ENCODE measurements at regions not wholly inside any gene's neighbourhood (a gene's known extent, or its start where the extent isn't known, plus 50 kb on each side); places are given as distances from the start of the nearest gene placed in this dataset.

DNA sequence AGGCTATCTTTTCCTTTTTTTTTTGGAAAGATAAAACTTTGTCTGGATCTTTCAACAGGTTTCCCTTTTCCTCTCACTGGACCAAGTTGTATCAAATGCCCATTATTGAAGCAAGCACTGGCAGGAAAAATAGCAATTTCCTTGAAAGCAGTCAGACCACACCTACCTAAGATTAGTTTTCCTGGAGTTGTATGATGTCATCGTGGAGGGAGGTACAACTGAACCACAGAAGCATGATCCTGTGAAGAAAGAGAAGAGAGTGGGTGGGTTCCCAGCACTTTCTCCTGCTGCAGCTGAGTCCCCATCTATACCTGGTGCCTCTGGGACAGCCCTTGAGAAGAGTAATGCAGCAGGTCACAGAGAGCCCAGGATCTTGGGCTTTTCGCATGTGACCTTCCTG, 63.6 kb upstream of the ERCC4 start:
- WGBS, 2 donors, result 55 to 77% methylated on average over 2 of the region's 2 CpGs
- Histone ChIP-seq H3K4me3 (no peak overlapping the region), H3K27ac (no peak overlapping the region), H3K4me1 (no peaks in the 10 kb centered on the region), H3K9me3 (no peaks in the 10 kb centered on the region), H3K36me3 (no peaks in the 10 kb centered on the region), H3K27me3 (peaks cover 0 to 20% (median 0%) of the 10 kb centered on the region in 7 donors)
- intact Hi-C loops (cut with DNase I), result no loop called here
- ATAC-seq (no peak), DNase-seq (no peak)
- TF ChIP-seq, protein P1, sequence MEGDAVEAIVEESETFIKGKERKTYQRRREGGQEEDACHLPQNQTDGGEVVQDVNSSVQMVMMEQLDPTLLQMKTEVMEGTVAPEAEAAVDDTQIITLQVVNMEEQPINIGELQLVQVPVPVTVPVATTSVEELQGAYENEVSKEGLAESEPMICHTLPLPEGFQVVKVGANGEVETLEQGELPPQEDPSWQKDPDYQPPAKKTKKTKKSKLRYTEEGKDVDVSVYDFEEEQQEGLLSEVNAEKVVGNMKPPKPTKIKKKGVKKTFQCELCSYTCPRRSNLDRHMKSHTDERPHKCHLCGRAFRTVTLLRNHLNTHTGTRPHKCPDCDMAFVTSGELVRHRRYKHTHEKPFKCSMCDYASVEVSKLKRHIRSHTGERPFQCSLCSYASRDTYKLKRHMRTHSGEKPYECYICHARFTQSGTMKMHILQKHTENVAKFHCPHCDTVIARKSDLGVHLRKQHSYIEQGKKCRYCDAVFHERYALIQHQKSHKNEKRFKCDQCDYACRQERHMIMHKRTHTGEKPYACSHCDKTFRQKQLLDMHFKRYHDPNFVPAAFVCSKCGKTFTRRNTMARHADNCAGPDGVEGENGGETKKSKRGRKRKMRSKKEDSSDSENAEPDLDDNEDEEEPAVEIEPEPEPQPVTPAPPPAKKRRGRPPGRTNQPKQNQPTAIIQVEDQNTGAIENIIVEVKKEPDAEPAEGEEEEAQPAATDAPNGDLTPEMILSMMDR (IDR thresholded peaks at IDR 0.05), result no peak

DNA sequence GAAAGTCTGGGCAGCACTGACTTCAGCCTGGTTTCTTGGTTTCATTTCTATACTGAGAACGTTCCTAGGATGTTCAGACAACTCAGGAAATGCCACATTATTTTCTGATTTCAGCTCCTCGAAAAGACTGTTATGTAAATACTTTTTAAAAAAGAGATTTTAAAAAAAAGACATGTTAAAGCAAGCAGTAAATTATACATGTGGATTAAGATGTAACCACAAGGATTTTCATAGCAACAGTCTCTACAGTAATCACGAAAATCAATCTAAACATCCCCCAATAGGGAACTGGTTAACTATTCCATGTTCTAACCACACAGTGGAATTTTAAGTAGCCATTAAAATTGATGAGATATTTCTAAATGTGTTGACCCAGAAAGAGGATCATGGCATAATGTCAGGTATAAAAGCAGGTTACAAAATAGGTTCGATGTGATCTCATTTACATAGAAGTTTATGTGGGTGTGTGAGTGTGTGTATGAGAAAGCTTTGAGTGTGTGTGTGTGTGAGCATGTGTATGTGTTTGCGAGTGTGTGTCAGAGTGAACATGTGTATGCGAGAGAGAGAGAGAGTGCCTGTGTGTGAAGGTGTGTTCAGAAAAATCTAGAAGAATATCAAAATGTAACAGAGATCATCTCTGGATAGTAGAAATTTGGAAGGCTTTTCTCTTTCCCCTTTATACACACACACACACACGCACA, 63.0 kb upstream of the ERCC4 start:
- H3K4me1 ChIP-seq, result no peaks in the 10 kb centered on the region
- ATAC-seq, result no peak
- H3K9me3 ChIP-seq, result no peaks in the 10 kb centered on the region
- no peak for DNase-seq
- intact Hi-C loops (cut with DNase I), result no loop called here
- no peak overlapping the region for H3K4me3 ChIP-seq
- WGBS, 2 donors, result 70 to 72% methylated on average over 7 of the region's 7 CpGs
- H3K36me3 ChIP-seq, result no peaks in the 10 kb centered on the region
- H3K27ac ChIP-seq, result no peak overlapping the region
- H3K27me3 ChIP-seq, result peaks cover 0 to 20% (median 0%) of the 10 kb centered on the region in 7 donors
- TF ChIP-seq, protein P1 (IDR thresholded peaks at IDR 0.05), result no peak

DNA sequence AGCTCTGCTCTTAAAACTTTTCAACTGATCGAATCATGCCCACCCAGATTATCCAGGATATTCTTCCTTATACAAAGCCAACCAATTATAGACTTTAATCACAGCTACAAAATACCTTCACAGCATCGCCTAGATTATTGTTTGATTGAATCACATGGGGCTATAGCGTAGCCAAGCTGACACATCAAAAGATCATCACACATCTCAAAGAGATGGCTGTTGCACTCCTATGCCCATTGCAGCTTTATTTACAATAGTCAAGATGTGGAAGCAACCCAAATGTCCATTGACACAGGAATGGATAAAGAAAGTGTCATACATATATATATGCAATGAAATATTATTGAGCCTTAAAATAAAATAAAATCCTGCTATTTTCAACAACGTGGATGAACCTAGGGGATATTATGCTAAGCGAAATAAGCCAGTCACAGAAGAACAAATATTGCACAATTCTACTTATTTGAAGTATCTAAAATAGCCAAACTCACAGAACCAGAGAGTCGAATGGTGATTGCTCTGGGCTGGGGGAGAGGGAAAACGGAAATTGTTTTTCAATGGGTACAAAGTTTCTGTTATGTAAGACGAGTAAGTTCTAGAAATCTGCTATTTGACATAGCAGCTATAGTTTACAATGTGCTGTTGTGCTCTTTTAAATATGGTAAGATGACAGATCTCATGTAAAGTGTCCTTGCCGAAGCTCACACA, 60.9 kb upstream of the ERCC4 start:
- intact Hi-C loops (cut with DNase I), result no loop called here
- TF ChIP-seq, protein P1 (IDR thresholded peaks at IDR 0.05), result no peak
- WGBS, 2 donors, result 71 to 81% methylated on average over 9 of the region's 9 CpGs
- no peaks in the 10 kb centered on the region for H3K4me1 ChIP-seq
- DNase-seq (no peak), ATAC-seq (no peak)
- peaks cover 0 to 20% (median 0%) of the 10 kb centered on the region in 7 donors for H3K27me3 ChIP-seq
- H3K4me3 ChIP-seq, result no peak overlapping the region
- no peak overlapping the region for H3K27ac ChIP-seq
- peaks cover 0 to 11% (median 0%) of the 10 kb centered on the region in 11 donors for H3K9me3 ChIP-seq
- no peaks in the 10 kb centered on the region for H3K36me3 ChIP-seq

DNA sequence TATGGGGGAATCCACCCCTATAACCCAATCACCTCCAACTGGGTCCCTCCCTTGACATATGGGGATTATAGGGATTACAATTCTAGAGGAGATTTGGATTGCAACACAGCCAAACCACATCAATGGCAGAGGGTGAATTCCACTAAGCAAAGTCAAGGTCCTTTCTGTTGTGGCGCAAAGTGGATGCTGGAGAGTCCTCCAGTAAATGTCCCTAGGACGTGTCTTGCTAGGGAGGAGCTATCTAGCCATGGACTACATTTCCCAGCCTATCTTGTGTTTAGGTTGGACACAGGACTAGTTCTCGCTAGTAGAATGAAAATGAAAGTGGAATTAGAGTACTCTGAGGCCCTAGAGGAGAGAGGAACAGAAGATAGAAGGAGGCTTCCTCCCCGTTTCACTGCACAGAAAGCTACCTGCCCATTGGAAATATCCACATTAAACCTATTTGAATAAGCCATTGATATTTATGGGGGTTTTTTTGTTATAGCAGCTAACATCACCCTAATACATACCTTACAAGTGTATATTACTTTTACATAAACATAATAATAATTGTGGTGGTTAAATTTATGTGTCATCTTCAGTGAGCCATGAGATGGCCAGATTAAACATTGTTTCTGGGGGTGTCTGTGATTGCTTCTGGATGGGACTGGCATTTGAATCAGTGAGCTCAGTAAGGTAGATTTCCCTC, 56.7 kb upstream of the ERCC4 start:
- Histone ChIP-seq H3K4me3 (no peak overlapping the region), H3K27me3 (peaks cover 0 to 16% (median 0%) of the 10 kb centered on the region in 7 donors), H3K9me3 (peaks cover 0 to 11% (median 0%) of the 10 kb centered on the region in 11 donors), H3K4me1 (no peaks in the 10 kb centered on the region), H3K27ac (no peak overlapping the region), H3K36me3 (no peaks in the 10 kb centered on the region)
- TF ChIP-seq, protein P1 (IDR thresholded peaks at IDR 0.05), result no peak
- ATAC-seq (no peak), DNase-seq (no peak)
- intact Hi-C loops (cut with DNase I), result no loop called here
- WGBS, 2 donors, result 80 to 85% methylated on average over 4 of the region's 4 CpGs

Measured in heart right ventricle (tissue), 16 donors.